Retinal pigment epithelial cell (primary cell): ENCODE measurements at regions not wholly inside any gene's neighbourhood (a gene's known extent, or its start where the extent isn't known, plus 50 kb on each side); places are given as distances from the start of the nearest gene placed in this dataset.

Source experiments
- DNase-seq: peaks from one replicate; pipeline ENCODE4 v3.0.0-alpha.2; 2010; ENCODE audit warnings: low read depth
- H3K4me3 ChIP-seq: 2 replicates; pipeline ENCODE4 v1.5.1; 2011; ENCODE audit warnings: mild to moderate bottlenecking, low read length, control low read depth, moderate library complexity
- TF ChIP-seq, protein P1 (sequence below): conservative IDR thresholded peaks from 2 replicates; pipeline ENCODE4 v1.5.1; 2011; ENCODE audit warnings: low read depth, low read length, control low read depth, inconsistent platforms

- TF ChIP-seq, protein P1, sequence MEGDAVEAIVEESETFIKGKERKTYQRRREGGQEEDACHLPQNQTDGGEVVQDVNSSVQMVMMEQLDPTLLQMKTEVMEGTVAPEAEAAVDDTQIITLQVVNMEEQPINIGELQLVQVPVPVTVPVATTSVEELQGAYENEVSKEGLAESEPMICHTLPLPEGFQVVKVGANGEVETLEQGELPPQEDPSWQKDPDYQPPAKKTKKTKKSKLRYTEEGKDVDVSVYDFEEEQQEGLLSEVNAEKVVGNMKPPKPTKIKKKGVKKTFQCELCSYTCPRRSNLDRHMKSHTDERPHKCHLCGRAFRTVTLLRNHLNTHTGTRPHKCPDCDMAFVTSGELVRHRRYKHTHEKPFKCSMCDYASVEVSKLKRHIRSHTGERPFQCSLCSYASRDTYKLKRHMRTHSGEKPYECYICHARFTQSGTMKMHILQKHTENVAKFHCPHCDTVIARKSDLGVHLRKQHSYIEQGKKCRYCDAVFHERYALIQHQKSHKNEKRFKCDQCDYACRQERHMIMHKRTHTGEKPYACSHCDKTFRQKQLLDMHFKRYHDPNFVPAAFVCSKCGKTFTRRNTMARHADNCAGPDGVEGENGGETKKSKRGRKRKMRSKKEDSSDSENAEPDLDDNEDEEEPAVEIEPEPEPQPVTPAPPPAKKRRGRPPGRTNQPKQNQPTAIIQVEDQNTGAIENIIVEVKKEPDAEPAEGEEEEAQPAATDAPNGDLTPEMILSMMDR: no peak
- no peak for DNase-seq
- no peak overlapping the region for H3K4me3 ChIP-seq
Observed at GRCh38 chr12:67173258-67173657, 95.9 kb upstream of the CAND1 start.

DNA sequence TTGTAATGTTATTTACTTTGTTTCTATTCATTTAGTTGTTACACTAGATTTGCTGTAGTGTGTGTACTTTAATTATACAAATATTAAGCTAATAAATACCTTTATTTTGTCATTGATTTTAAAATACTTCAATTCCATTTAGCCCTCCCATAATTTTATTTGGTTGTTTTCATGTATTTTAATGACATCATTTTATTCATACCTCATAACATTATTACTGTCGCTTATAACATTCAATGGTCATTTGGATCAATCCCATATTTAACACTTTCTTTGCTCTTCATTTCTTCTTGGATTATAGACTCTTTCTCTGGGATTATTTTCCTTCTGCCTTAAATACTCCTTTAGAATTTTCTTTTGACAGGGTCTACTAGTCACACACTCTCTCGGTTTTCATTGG, 86.6 kb upstream of the CAND1 start:
- no peak for DNase-seq
- H3K4me3 ChIP-seq: no peak overlapping the region
- TF ChIP-seq, protein P1: no peak

GRCh38 chr12:67193704-67194103, 75.5 kb upstream of the CAND1 start:
- DNase-seq: peak; percentile 19
- TF ChIP-seq, protein P1: no peak

DNA sequence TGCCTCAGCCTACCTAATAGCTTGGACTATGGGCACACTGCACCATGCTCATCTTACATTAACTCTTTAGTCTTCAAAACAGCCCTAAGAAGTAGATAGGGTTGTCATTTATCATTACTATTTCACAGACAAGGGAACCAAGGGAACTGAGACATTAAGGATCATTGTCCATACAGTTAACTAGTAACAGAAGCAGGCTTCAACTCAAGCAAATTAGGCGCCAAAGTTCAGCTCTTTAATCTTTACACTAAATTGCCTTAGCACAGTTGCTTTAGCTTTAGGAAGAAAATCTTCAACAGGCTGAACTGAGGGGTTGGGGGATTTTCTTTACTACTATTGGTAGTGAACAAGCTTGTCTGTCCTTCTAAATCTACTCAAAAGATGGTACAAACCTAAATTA, 68.8 kb upstream of the CAND1 start:
- TF ChIP-seq, protein P1: no peak

More at GRCh38 chr12:67193704-67194103, 75.5 kb upstream of the CAND1 start:
- no peak overlapping the region for H3K4me3 ChIP-seq

DNA sequence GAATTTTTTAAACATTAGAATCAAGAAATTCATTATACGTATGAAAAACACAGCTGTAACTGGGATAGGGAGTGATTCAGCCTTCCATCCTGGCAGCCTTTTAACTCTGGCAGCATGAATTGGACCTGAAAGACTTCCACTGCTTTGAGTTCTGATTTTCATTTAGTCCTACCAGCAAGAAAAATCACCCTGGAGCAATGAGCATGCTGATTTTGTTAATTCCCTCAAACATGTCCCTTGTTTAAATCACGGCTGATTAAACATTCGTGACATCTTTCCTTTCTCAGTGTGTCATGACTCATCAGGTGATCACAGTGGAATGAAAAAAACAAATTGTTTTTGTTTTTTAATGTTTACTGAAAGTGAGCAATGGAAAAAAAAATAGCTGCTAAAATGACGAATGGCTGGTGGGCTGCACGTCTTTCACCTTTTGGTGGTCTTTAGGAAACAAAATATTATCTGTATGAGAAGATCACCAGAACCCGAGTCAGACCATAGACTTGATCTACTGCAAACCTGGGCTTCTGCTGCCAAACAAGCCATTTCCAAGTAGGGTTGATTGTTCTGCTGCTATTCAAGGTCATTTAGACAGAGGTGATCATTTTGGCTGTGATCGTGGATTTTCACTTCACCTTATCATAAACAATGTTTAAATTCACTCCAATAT, 67.0 kb upstream of the CAND1 start:
- TF ChIP-seq, protein P1: no peak
- no peak for DNase-seq
- no peak overlapping the region for H3K4me3 ChIP-seq

More for the DNA sequence above, 68.8 kb upstream of the CAND1 start:
- DNase-seq: no peak
- no peak overlapping the region for H3K4me3 ChIP-seq

- no peak overlapping the region for H3K4me3 ChIP-seq
- TF ChIP-seq, protein P1: no peak
- DNase-seq: no peak
Observed at GRCh38 chr12:67202678-67203012, 66.5 kb upstream of the CAND1 start.

- H3K4me3 ChIP-seq: no peak overlapping the region
- DNase-seq: no peak
- TF ChIP-seq, protein P1: no peak
Observed at GRCh38 chr12:67208281-67209067, 60.7 kb upstream of the CAND1 start.
